PC-3 (cell line): ENCODE measurements at regions not wholly inside any gene's neighbourhood (a gene's known extent, or its start where the extent isn't known, plus 50 kb on each side); places are given as distances from the start of the nearest gene placed in this dataset.

Experiments used
- CTCF ChIP-seq: fragments of 300-600 bp; sonication (generic); conservative IDR thresholded peaks from 2 replicates; pipeline ENCODE4 v1.5.1; 2017; ENCODE audit warnings: antibody characterized with exemption, low read depth, mild to moderate bottlenecking, low read length
- EZH2 ChIP-seq: fragments of 300-600 bp; sonication (generic); IDR thresholded peaks from one replicate; pipeline ENCODE4 v1.6.1; 2017; ENCODE audit warnings: antibody characterized with exemption, mild to moderate bottlenecking, low read length; ENCODE audit not compliant: unreplicated experiment

- TF ChIP-seq CTCF (no peak), EZH2 (no peak)
Observed at GRCh38 chr11:42545954-42546353, 765.8 kb upstream of the API5 start.
